Bone marrow (tissue), 2 donors: ENCODE measurements at regions not wholly inside any gene's neighbourhood (a gene's known extent, or its start where the extent isn't known, plus 50 kb on each side); places are given as distances from the start of the nearest gene placed in this dataset.

ENCODE experiments used
- DNase-seq, 2 donors: peaks; one replicate each; lab custom pipeline; 2025; lab: John Stamatoyannopoulos, UW

DNA sequence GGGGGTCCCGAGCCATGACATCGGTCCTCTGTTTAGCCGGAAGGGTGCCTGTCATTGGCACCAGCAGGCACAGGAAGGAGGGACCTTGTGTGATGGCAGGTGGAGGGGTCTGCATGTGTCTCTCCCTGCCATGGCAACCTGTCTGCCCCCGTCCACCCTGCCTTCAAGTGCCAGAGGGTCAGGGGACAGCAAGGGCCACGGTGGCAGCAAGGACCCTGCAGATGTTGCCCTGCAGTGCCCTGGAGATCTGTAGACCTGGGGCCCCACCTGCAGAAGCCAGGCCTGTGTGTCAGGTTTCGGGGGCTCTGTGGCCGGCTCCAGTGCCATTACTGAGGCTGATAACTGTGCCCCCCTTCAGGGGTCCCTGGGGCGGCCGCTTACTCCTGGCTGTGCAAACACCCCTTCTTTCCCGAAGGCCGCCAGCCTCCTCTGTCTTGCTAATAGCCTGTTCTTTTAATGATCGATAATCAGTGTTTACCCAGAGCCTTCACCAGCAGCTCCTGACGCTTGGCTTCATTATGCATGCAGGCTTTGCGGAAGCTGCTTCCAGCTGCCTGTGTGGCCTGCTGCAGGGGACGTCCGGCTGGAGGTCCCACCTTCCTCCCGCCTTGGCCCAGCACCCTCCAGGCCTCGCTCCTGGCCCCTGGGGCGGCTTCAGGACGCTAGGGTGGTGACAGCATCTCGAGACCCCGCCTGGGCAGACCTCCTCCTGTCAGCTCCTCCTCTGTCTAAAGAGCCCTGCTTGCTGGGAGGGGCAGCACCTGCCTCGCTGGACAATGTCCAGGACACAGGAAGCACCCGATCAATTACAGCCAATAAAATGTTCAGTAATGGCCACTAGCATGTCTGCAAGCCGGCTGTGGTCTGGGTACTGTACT, 153.0 kb downstream of the KIF26A start:
- no peak for DNase-seq

DNA sequence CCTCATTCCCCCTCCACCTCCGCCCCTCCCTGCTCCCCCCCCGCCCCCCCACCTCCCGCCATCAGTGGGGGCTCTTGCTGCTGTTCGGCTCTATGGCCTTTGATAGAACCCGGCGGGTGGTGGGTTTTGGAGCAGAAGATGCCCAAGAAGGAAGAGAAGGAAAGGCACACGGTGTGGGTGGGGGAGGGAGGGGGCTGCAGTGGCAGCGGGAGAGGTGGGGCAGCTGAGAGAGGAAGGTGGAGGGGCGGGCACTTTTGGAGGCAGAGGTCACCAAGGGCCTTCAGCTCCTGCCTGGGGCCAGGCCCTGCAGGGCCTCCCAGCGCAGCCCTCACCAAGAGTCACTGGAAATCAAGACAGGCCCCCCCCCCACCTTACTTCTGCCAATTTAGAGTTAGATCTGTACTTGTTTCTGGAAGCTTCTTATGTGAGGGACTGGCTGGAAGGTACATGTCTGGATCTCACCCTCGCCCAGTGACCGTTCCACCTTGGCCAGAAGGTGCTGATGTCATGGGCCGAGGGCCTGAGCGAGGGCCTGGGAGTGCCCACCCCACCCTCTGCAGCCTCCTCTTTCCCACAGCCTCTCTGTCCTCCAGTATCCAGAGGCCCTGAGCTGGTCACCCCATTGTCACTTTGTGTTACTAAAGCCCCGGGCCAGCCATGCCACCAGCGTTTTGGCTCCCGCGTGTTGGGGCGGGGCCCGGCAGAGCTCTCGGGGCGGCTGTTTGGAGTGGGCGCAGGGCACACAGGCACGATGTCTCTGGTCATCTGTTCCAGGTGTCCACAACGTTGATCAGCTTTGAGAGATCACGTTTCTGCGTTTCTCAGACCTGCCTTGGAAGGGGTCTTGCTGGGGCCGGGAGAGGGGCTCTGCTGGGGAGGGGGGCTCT, 153.9 kb downstream of the KIF26A start:
- DNase-seq = no peak

DNA sequence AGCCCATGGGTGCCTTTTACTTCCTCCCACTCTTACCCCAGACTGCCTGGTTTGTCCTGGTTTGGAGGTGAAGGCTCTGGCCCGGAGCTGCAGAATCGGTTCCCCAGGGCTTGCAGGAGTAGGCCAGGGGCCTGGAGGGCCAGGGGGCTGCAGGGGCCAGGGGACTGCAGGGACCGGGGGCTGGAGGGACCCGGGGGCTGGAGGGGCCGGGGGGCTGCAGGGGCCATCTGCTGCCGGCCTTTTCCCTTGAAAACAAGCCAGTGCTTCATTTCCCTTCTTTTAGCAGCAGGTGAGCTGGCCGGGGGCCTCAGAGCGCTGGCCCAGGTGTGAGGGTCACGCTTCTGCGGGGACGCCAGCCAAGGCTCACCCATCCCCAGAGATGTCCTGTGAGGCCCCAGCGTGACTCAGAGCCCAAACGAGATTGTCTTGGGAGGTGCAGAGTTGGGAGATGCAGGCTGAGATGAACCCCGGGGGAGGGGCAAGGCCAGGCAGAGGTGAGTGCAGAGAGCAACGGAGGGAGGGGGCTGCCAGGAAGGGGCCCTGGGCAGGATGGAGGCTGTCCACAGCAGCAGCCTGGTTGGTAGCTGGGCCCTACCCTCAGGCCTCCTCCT, 154.9 kb downstream of the KIF26A start:
- DNase-seq = no peak

DNA sequence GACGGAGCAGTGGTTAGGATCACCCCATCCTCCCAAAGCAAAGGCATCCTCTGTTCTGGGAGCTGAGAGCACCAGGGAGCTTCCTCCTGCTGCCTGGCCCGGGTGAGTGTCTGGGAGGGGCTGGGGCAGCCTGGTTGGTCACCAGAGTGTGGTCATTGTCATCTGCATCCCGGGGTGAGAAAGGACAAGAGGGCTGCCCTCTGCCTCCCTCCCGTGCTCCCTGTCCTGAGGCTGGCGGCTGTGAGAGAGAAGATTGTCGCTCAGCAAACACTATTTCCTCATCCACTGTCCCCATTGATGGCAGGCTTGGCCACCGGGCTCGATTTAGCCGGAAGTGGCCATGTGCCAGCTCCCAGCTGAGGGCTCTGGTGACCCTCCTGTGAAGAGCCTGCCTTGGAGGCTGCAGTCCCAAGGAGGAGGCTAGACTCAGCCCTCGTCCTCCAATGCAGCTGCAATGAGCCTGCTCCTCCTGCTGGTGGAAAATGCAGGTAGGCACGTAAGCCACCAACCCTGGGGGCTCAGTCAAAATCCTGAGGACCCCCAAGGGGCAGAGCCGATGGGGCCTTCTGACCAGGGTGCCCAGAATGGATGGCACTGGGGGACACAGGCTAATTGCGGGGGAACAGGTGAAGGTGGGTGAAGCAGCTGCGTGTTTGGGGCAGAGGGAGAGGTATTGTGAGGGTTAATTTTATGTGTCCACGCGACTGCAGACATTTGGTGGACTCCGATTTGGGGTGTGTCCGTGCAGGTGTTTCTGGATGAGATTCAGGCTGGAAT, 155.7 kb downstream of the KIF26A start:
- no peak for DNase-seq

DNA sequence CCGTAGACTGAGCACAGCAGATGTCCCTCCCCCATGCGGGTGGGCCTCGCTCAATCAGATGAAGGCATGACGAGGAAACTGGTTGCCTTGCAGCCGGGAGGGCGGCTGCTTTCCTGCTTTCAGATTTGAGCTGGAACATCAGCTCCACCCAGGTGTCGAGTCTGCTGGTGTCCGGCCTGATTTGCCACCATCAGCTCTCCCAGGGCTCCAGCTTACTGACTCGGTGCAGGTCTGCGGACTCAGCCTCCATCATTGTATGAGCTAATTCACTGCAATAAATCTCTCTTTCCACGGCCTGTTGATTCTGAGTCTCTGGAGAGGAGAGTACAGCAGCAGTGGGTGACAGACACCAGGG, 156.2 kb downstream of the KIF26A start:
- no peak for DNase-seq

DNA sequence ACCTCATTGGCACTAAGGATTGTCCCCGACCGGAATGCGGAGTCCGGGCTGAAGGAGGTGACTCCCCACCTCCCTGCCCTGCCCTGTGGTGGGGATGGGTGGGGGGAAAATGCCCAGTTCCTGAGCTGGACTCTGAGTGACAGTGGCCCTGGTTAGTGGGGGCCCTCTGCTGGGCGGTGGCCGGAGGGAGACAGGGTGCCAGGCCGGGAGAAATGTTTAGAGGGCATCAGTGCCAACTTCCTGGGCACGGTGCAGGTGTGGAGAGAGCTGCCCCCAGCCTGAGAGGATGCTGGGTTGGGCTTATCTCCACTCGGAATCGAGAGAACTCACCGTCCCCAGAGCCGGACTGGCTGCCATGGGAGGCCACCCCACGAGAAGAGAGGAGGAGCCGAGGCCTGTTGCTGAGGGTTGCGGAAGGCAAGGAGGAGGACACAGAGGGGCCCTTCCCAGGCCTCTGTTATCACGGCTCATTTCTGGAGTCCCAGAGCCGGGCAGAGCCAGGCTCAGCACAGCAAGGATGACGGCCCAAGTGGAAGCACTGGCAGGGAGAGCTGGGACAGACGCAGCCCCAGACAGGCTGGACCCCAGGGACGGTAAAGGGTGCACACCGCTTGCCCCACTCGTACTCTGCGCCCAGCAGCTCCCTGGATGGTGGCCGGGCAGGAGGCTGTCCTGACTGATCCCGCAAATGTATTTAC, 156.7 kb downstream of the KIF26A start:
- DNase-seq = no peak

DNA sequence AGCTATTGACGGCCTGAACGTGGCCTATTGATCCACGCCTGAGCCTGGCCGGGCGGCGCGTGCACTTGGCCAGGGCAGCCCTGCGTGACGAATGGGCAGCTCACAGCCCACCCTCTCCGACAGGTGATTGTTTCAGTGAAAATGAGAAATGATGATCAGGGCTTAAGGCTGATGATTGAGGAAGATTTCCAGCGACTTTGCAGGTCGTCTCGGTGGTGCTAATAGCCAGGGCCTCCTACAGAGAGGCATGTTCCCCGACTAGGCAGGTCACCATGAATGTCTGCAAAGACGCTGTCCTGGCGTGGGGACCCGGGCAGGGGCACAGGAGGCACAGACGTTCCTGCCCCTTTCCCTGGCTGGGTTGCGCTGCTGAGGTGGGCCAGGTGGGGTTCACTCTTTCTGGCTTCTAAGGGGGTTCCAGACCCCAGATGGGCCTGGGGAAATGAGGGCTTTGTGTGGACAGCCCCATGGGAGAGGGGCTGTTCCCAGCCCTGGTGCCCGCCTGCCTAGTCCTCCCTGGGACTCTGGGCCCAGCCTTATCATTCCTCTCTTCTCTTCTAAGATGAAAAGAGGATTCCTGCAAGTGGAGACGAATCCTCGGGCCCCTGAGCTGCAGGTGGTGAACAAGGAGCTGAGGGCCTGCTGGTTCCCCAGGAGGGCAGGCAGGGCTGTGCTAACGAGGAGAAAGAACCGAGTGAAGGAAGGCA, 157.4 kb downstream of the KIF26A start:
- DNase-seq = no peak

DNA sequence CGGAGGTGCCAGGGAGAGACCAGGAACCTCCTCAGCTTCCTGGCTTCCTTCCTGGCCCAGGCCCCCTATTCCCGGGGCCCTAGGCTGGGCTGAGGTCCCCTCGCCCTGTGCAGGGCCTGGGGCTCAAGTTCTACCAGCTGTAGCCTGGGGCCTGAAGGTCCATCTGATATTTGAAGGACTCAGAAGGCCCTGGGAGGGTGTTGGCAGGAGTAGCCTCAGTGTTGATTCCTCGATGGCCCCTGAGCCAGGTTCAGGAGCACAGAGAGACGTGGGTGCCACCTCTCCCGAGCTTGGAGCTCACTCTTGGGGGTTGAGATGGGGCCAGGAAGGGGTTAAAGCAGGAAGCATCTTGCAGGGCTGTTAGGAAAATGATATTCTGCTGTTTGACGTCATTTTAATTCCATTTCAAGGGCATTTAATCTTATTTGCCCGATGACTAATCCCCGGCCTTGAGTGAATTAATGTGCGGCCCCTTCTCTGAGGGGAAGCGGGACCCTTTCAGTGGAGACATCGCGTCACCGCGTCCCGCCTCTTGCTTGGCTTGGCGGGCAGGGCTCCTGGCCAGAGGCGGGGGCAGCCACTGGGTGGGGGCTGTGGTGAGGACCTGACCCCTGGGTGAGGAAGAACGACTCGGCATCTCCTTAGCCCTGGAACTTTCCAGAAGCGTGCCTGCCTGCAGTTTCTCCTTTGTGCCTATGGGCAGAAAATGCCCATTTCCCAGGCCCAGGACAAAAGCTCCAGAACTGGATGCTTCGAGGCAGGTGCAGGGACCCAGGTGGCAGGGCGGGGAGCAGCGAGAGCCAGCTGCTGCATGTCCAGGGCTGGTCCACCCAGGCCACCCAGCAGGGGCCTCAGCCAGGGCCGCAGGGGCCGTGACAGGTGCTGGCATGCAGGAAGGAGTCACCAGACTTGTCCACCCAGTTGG, 158.3 kb downstream of the KIF26A start:
- no peak for DNase-seq

DNA sequence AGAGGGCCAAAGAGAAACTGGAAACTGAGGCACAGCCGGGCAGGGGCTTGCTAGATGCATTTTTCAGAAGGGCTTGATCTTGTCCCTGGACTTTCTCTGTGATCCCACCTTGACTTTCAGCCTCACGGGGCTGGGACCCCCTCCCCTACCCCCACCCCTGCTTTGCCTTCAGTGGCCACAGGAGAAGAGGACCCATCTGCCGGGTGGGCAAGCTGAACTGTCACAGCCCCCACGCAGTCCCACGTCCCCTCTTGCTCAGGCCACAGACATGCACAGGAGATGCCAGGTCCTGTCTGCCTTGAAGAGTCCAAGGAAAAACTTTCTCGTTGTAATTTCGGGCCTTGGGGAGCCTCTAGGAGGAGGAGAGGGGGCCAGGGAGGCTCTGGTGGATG, 158.9 kb downstream of the KIF26A start:
- no peak for DNase-seq

DNA sequence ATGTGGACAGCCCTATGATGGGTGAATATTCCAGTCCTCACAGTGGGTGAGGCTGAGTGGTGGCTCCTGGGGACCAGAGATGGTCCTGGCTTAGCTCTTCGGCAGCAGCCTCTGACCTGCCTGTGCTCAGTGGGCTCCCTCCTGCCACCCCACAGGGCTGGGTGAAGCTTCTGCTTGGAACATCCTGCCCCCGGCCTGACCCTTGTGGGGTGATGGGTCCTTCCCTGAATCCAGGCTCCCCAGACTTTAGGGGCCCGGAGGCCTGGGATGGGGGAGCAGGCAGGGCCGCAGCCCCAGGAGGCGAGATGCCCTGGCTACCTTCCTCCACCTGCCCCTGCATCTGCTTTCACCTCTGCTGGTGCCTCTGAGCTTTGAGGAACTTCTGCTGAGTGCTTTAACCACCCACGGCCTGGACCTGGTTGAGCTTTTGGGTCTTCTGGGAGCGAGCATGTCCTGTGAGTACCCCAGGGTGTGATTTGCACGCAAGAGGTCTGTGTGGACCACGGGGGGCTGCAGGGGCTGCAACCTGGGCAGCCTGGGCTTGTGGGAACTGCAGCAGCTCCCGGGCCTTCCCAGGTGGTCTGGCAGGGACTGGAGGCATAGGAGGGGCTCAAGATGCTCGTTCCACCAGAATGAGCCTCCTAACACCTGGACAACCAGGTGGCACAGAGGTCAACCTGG, 159.5 kb downstream of the KIF26A start:
- no peak for DNase-seq

DNA sequence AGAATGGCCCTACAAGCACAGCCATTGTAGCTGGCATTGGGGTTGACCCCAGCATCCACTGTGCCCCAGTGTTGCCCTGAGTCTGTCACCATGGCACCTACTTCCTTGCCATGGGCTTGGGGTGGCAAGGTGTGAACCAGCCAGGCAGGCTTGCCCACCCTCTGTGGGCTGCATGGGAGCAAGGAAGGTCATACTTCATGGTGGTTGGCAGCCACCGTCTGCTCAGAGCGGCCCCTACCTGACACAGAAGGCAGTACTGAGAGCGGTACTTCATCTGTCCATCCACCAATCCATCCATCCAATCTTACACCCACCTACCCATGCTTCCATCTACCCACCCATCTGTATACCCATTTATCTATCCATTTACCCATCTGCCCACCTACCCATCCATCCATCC, 160.1 kb downstream of the KIF26A start:
- DNase-seq = no peak

DNA sequence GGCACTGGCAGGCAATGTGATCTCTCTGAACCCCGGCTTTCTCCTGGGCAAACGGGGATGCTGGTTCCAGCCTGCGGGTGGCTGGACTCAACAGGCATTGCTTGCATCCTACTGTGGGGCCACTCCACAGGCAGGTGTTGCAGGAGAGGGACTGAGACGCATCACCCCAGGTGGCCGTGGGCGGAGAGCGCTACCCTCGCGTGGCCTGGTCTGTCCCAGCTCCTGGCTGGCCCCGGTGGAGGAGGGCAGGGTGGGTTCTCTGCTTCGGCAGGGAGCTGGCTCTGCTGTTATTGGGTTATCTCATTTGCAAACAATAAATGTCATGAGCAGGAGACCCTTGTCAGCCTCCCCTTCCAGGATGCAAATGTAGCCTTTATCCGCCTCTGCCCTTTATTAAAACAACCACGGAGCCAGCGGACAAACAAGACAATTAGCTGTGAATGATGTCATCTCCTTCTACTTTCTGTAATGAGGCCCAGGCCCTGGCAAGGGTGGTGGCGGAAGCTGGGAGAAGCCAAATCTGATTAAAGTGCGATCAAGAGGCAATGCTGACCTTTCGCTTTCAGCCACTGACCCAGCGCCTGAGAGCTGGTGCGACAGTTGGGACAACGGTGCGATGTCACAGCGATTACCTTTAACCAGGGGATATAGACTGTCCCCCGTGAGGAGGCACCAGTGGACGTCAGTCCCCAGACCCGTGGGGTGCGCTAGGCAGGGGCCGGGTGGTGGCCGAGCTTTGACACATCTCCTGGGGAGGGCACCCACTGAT, 161.8 kb downstream of the KIF26A start:
- no peak for DNase-seq

DNA sequence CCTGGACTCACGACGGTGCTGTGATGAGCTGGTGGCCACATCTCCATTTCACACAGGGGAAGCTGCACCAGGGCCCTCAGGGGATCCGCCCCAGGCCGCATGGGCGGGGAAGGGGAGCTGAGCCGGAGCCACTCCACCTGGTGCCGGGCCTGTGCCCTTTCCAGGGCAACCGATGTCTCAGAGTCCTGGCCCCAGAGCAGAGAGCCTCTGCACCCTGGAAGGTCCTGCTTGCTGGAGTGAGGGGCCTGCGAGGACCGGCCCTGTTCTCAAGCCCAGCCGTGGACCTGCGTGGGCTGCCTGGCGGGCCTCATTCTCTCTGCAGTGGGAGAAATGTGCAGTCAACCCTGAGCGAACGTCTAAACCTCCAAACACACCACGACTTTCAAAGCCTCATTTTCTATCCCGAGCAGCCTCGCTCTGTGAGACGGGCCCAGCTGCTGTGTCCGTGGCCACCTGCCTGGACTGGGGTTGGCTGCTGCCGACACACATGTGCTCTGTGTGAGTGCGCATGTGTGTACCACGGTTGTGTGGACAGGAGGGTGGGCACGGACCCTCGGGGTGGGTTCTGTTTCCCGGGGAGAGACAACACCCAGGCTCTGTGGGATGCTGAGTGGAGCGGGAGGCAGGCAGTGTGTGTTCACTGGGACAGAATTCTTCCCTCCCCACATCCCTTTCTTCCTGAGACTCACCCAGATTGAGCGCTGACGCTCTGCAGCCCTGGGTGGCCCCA, 163.5 kb downstream of the KIF26A start:
- DNase-seq = no peak

DNA sequence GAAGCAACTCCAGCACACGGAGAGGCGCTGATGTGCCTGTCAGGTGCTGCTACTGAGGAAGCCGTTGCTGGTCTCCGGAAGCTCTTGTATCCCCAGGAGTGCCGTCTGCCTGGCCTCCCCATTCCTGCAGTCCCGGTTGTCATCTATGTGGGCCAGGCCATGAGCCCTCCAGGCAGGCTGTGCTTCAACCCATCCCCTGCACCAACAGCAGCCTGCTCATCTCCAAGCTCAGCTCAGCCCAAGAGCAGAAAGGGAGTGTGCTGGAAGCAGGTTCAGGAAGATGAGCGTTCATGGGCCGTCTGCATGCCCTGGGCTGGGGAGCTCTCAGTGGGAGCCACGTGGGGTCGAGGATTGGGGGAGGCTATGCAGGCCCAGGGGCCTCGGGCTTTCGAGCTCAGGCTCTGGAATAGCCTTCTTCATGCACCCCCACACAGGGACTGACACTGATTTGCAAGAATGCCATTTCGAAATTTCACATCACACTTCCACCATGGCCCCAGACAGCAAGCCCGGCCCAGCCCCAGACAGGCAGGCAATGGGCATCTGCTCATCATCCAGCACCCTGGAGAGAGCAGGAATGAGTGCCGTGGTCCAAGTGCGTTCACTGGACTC, 164.5 kb downstream of the KIF26A start:
- no peak for DNase-seq

DNA sequence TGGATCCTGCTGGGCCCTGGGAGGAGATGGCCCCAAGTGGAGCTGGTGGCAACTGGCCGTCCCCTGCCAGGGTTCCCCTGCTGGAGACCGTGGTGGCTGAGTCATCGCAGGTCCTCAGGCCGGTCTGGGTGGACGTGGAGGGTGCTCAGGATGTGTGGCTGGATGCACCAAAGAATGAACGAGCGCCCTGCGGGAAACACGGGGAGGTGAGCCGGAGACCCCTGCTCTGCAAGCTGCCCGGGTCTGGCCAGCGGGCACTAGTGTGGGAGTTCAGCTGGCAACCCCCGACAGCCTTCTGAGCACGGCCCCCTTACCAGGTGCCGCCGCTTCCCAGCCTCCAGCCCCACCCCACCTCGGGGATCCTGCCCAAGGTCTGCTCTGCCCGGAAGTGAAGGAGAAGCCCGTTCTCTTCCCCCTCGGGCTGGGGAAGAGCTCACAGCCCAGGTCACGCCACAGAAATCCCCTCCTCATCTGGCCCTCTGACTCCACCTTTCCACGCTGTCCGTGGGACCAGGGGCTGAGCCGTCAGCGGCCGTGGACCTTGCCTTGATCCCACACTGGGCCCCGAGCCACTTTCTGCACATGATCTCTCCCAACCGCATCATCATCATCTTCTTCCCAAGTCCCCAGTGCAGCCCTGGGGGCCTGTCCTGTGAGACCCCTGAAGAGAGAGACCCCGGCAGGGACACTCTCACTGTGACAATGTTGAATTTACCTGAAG, 165.5 kb downstream of the KIF26A start:
- no peak for DNase-seq
